22Rv1 (cell line): ENCODE measurements at regions not wholly inside any gene's neighbourhood (a gene's known extent, or its start where the extent isn't known, plus 50 kb on each side); places are given as distances from the start of the nearest gene placed in this dataset.

Source experiments
- CTCF ChIP-seq: fragments of 450-650 bp; IDR thresholded peaks from 2 replicates; pipeline ENCODE4 v1.5.1; 2017; ENCODE audit warnings: mild to moderate bottlenecking
- ZFX ChIP-seq: fragments of 450-650 bp; IDR thresholded peaks from 2 replicates; pipeline ENCODE4 v1.6.1; 2017; ENCODE audit warnings: antibody characterized with exemption, borderline replicate concordance

DNA sequence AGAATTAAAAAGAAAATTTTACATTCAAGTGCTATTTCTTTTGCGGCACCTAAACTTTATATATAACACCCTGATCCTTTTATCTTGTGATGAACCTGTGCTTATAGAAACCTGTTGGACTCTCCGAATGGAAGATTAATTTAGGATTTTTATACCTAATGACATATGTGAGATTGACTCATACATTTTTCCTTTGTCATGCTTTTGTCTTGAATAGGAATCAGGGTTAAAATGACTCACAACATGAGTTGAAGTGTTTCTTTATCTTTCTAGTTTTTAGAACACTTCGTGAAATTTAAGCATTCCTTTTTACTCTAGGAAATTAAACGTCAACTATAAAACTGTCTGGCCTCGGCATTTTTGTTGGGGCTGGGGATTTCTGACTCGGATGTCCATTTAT is 378.9 kb downstream of the PCDH20 start:
- no peak for TF ChIP-seq CTCF
- TF ChIP-seq ZFX, result no peak
